ENCODE measurements at regions not wholly inside any gene's neighbourhood (a gene's known extent, or its start where the extent isn't known, plus 50 kb on each side); places are given as distances from the start of the nearest gene placed in this dataset.

- no peak for DNase-seq (ENCODE audit: low spot score)
Measured at GRCh38 chr14:98758440-98758839, 513.6 kb downstream of the BCL11B start.

GRCh38 chr14:98761993-98762392 is 510.0 kb downstream of the BCL11B start:
- no peak for DNase-seq (ENCODE audit: low spot score)

- DNase-seq (ENCODE audit: low spot score), result no peak
Measured at GRCh38 chr14:98766818-98767217, 505.2 kb downstream of the BCL11B start.

GRCh38 chr14:98769326-98769725 is 502.7 kb downstream of the BCL11B start:
- DNase-seq (ENCODE audit: low spot score), result no peak

GRCh38 chr14:98770151-98770550 is 501.8 kb downstream of the BCL11B start:
- no peak for DNase-seq (ENCODE audit: low spot score)

GRCh38 chr14:98773814-98774213 is 498.2 kb downstream of the BCL11B start:
- no peak for DNase-seq (ENCODE audit: low spot score)

GRCh38 chr14:98775892-98776291 is 496.1 kb downstream of the BCL11B start:
- no peak for DNase-seq (ENCODE audit: low spot score)

- no peak for DNase-seq (ENCODE audit: low spot score)
Measured at GRCh38 chr14:98782062-98782461, 489.9 kb downstream of the BCL11B start.

- no peak for DNase-seq (ENCODE audit: low spot score)
Measured at GRCh38 chr14:98785578-98785977, 486.4 kb downstream of the BCL11B start.

GRCh38 chr14:98786456-98786855 is 485.5 kb downstream of the BCL11B start:
- DNase-seq (ENCODE audit: low spot score), result no peak

- no peak for DNase-seq (ENCODE audit: low spot score)
Measured at GRCh38 chr14:98791661-98792060, 480.3 kb downstream of the BCL11B start.

- DNase-seq (ENCODE audit: low spot score), result no peak
Measured at GRCh38 chr14:98792171-98792570, 479.8 kb downstream of the BCL11B start.

- DNase-seq (ENCODE audit: low spot score), result no peak
Measured at GRCh38 chr14:98798099-98798498, 473.9 kb downstream of the BCL11B start.

- no peak for DNase-seq (ENCODE audit: low spot score)
Measured at GRCh38 chr14:98799891-98800290, 472.1 kb downstream of the BCL11B start.

- no peak for DNase-seq (ENCODE audit: low spot score)
Measured at GRCh38 chr14:98802044-98802443, 470.0 kb downstream of the BCL11B start.

- no peak for DNase-seq (ENCODE audit: low spot score)
Measured at GRCh38 chr14:98803196-98803595, 468.8 kb downstream of the BCL11B start.

- no peak for DNase-seq (ENCODE audit: low spot score)
Measured at GRCh38 chr14:98808494-98809407, 463.2 kb downstream of the BCL11B start.

GRCh38 chr14:98816195-98816594 is 455.8 kb downstream of the BCL11B start:
- no peak for DNase-seq (ENCODE audit: low spot score)

GRCh38 chr14:98816720-98817119 is 455.3 kb downstream of the BCL11B start:
- no peak for DNase-seq (ENCODE audit: low spot score)

- DNase-seq (ENCODE audit: low spot score), result no peak
Measured at GRCh38 chr14:98819132-98819866, 452.7 kb downstream of the BCL11B start.

- DNase-seq (ENCODE audit: low spot score), result no peak
Measured at GRCh38 chr14:98819867-98820206, 452.2 kb downstream of the BCL11B start.

- no peak for DNase-seq (ENCODE audit: low spot score)
Measured at GRCh38 chr14:98822917-98823316, 449.1 kb downstream of the BCL11B start.

GRCh38 chr14:98826618-98827017 is 445.4 kb downstream of the BCL11B start:
- DNase-seq (ENCODE audit: low spot score), result no peak
